Astrocyte (in vitro differentiated cells and primary cell): ENCODE measurements at regions not wholly inside any gene's neighbourhood (a gene's known extent, or its start where the extent isn't known, plus 50 kb on each side); places are given as distances from the start of the nearest gene placed in this dataset.
A peak's percentile ranks its signal among the peaks of the same experiment; 100 is the strongest.

Experiments
- DNase-seq: peaks from one replicate; pipeline ENCODE4 v3.0.0-alpha.2; 2010; ENCODE audit warnings: low read depth
- FAIRE-seq: peaks from 2 replicates; lab custom pipeline; 2011; peaks lifted over from hg19 to GRCh38; lab: Jason Lieb, UNC
- H2AFZ ChIP-seq: 2 replicates; pipeline ENCODE4 v1.6.0; 2012; ENCODE audit warnings: low read depth, low read length, inconsistent platforms
- H3K27ac ChIP-seq: 2 replicates; pipeline ENCODE4 v1.5.1; 2011; ENCODE audit warnings: low read depth, low read length, inconsistent platforms
- H3K27me3 ChIP-seq: 2 replicates; pipeline ENCODE4 v1.6.0; 2011; ENCODE audit warnings: low read length, inconsistent platforms; ENCODE audit not compliant: insufficient read depth
- H3K36me3 ChIP-seq: 2 replicates; pipeline ENCODE4 v1.5.1; 2011; ENCODE audit warnings: low read length, inconsistent platforms; ENCODE audit not compliant: insufficient read depth
- H3K4me1 ChIP-seq: 2 replicates; pipeline ENCODE4 v1.5.1; 2011; ENCODE audit warnings: low read length, inconsistent platforms; ENCODE audit not compliant: insufficient read depth
- H3K4me2 ChIP-seq: 2 replicates; pipeline ENCODE4 v1.6.0; 2012; ENCODE audit warnings: low read length, inconsistent platforms
- H3K4me3 ChIP-seq: 2 replicates; pipeline ENCODE4 v1.5.1; 2011; ENCODE audit warnings: low read depth, mild to moderate bottlenecking, low read length, inconsistent platforms; ENCODE audit not compliant: insufficient read depth
- H3K79me2 ChIP-seq: 2 replicates; pipeline ENCODE4 v1.6.0; 2012; ENCODE audit warnings: mild to moderate bottlenecking, low read length, inconsistent platforms; ENCODE audit not compliant: insufficient read depth
- H3K9ac ChIP-seq: 2 replicates; pipeline ENCODE4 v1.6.0; 2012; ENCODE audit warnings: mild to moderate bottlenecking, low read length, inconsistent platforms
- H3K9me3 ChIP-seq: 2 replicates; pipeline ENCODE4 v1.5.1; 2012; ENCODE audit warnings: low read depth, mild to moderate bottlenecking, low read length, inconsistent platforms; ENCODE audit not compliant: insufficient read depth
- H4K20me1 ChIP-seq: 2 replicates; pipeline ENCODE4 v1.6.0; 2012; ENCODE audit warnings: low read length, inconsistent platforms; ENCODE audit not compliant: insufficient read depth
- H3K27ac Mint-ChIP-seq: one replicate; pipeline ENCODE4 v1.8.0; 2021; ENCODE audit warnings: mild to moderate bottlenecking, mixed read lengths; ENCODE audit not compliant: unreplicated experiment
- H3K27me3 Mint-ChIP-seq: one replicate; pipeline ENCODE4 v1.8.0; 2021; ENCODE audit warnings: low read depth, mixed read lengths; ENCODE audit not compliant: unreplicated experiment
- H3K36me3 Mint-ChIP-seq: one replicate; pipeline ENCODE4 v1.8.0; 2021; ENCODE audit warnings: low read depth, mixed read lengths; ENCODE audit not compliant: unreplicated experiment
- H3K4me1 Mint-ChIP-seq: one replicate; pipeline ENCODE4 v1.8.0; 2021; ENCODE audit warnings: low read depth, mixed read lengths; ENCODE audit not compliant: unreplicated experiment
- H3K4me3 Mint-ChIP-seq: one replicate; pipeline ENCODE4 v1.8.0; 2021; ENCODE audit warnings: mild to moderate bottlenecking, moderate library complexity, mixed read lengths; ENCODE audit not compliant: unreplicated experiment
- H3K9me3 Mint-ChIP-seq: one replicate; pipeline ENCODE4 v1.8.0; 2021; ENCODE audit warnings: mild to moderate bottlenecking, mixed read lengths; ENCODE audit not compliant: unreplicated experiment
- EZH2 ChIP-seq: IDR thresholded peaks from 2 replicates; pipeline ENCODE4 v1.6.1; 2012; ENCODE audit warnings: mild to moderate bottlenecking, low read length, inconsistent platforms; ENCODE audit not compliant: insufficient read depth
- TF ChIP-seq, protein P1 (sequence below): IDR thresholded peaks from 2 replicates; pipeline ENCODE4 v1.5.1; 2011; ENCODE audit warnings: low read depth, mild to moderate bottlenecking, inconsistent platforms, low read length, moderate library complexity; ENCODE audit not compliant: insufficient read depth

DNA sequence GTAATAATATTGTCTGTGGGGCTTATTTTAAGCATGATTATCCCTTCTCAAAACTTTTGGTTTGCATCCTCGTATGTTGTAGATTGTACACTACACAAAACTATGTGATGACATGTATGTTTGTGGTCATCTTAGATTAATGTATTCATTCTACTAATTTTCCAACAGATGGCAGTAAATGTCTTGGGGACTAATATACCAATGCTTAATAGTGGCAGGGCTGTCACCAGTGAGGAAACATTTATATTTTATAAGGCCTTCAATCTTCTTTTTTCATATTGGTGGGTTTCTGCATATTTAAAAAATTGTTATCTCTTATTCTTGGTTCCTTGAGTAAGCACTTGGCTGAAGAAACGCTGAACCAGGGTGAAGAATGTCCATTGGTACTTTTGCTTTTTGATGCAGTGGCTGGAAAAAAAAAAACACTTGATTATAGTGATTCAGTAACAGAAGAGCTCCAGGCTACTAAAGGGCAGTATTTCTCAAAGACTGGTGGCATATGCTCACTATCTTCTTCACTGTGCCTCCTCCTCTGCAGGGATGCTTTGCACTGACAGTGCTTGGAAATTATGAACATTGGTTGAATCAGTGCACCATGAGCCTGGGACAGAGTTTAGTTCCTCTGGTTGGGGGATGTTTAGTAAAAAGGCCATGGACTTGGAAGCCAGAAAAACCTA is 530.3 kb downstream of the RASEF start:
- no peaks in the 10 kb centered on the region for H3K79me2 ChIP-seq
- H3K9me3 Mint-ChIP-seq, result peaks cover 7% of the 10 kb centered on the region
- H2AFZ ChIP-seq, result no peak overlapping the region
- no peak overlapping the region for H3K4me2 ChIP-seq
- TF ChIP-seq, protein P1, sequence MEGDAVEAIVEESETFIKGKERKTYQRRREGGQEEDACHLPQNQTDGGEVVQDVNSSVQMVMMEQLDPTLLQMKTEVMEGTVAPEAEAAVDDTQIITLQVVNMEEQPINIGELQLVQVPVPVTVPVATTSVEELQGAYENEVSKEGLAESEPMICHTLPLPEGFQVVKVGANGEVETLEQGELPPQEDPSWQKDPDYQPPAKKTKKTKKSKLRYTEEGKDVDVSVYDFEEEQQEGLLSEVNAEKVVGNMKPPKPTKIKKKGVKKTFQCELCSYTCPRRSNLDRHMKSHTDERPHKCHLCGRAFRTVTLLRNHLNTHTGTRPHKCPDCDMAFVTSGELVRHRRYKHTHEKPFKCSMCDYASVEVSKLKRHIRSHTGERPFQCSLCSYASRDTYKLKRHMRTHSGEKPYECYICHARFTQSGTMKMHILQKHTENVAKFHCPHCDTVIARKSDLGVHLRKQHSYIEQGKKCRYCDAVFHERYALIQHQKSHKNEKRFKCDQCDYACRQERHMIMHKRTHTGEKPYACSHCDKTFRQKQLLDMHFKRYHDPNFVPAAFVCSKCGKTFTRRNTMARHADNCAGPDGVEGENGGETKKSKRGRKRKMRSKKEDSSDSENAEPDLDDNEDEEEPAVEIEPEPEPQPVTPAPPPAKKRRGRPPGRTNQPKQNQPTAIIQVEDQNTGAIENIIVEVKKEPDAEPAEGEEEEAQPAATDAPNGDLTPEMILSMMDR, result no peak
- TF ChIP-seq EZH2, result no peak
- H3K4me1 Mint-ChIP-seq, result peaks cover 7% of the 10 kb centered on the region
- no peaks in the 10 kb centered on the region for H3K9me3 ChIP-seq
- no peaks in the 10 kb centered on the region for H3K36me3 ChIP-seq
- H3K4me3 ChIP-seq, result no peak overlapping the region
- H3K27ac Mint-ChIP-seq, result no peak overlapping the region
- FAIRE-seq (no peak), DNase-seq (peak; percentile 24)
- no peaks in the 10 kb centered on the region for H3K27me3 ChIP-seq
- H3K27me3 Mint-ChIP-seq, result no peaks in the 10 kb centered on the region
- no peaks in the 10 kb centered on the region for H4K20me1 ChIP-seq
- no peak overlapping the region for H3K27ac ChIP-seq
- no peak overlapping the region for H3K4me3 Mint-ChIP-seq
- no peaks in the 10 kb centered on the region for H3K4me1 ChIP-seq
- no peak overlapping the region for H3K9ac ChIP-seq
- H3K36me3 Mint-ChIP-seq, result no peaks in the 10 kb centered on the region

DNA sequence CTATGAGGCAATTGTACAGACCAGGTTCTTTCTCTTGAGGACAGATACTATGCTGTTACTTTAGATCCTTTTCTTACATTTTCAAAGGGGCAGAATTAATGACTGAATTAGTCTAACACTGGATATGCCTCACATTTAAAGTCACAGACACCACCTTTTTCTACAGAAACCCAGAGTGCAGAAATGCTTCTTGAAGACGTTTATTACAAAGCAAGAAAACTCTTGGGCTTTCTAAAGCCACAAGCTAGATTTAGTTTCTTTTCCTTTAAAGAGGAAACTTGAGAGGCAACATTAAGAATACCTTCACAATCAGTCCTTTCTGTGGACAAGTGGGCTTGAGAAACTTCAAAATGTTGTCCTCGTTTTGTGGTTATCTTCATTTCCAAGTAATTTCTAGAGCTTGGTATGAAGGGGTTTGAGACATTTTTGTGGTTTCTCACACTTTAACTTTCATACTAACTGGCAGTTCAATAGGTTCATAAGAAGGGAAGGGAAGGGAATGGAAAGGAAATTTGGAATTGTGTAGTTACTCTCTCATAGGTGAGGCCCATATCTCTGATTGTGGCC is 527.4 kb downstream of the RASEF start:
- Histone ChIP-seq H3K4me2 (no peak overlapping the region), H3K27me3 (no peaks in the 10 kb centered on the region), H4K20me1 (no peaks in the 10 kb centered on the region), H3K27ac (no peak overlapping the region), H3K4me3 (no peak overlapping the region), H3K4me1 (no peaks in the 10 kb centered on the region), H3K9ac (no peak overlapping the region), H3K79me2 (no peaks in the 10 kb centered on the region), H3K9me3 (no peaks in the 10 kb centered on the region), H2AFZ (no peak overlapping the region), H3K36me3 (no peaks in the 10 kb centered on the region)
- H3K4me3 Mint-ChIP-seq, result no peak overlapping the region
- no peaks in the 10 kb centered on the region for H3K9me3 Mint-ChIP-seq
- H3K36me3 Mint-ChIP-seq, result no peaks in the 10 kb centered on the region
- no peaks in the 10 kb centered on the region for H3K27me3 Mint-ChIP-seq
- H3K4me1 Mint-ChIP-seq, result peaks cover 7% of the 10 kb centered on the region
- peak overlapping the region; percentile 13 for H3K27ac Mint-ChIP-seq
- no peak for TF ChIP-seq EZH2
- TF ChIP-seq, protein P1, result no peak
- peak; percentile 66 for DNase-seq
- no peak for FAIRE-seq

DNA sequence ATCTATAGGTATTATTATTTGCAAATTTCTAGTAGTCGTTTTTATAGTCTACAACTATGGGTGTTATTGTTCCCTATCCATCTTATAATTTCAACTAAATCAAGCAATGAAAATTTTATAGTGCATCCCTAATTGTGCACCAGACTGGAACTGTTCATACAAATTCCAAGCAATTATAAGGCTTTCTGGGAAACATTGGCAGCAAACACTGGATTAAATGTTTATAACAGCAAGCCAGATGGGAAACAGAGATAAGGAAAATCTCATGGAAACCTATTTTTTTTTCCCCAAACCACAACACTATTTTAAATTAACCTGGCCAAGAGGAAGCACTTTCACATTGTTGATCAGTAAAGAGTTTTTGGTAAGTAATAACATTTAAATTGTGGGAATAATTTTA is 524.3 kb downstream of the RASEF start:
- Histone ChIP-seq H3K27ac (no peak overlapping the region), H3K4me2 (no peak overlapping the region), H3K9me3 (no peaks in the 10 kb centered on the region), H4K20me1 (no peaks in the 10 kb centered on the region), H3K27me3 (no peaks in the 10 kb centered on the region), H3K79me2 (no peaks in the 10 kb centered on the region), H3K4me1 (no peaks in the 10 kb centered on the region), H3K4me3 (no peak overlapping the region), H3K36me3 (no peaks in the 10 kb centered on the region), H3K9ac (no peak overlapping the region), H2AFZ (no peak overlapping the region)
- no peak for TF ChIP-seq EZH2
- TF ChIP-seq, protein P1, result no peak
- H3K4me3 Mint-ChIP-seq, result no peak overlapping the region
- H3K36me3 Mint-ChIP-seq, result no peaks in the 10 kb centered on the region
- H3K4me1 Mint-ChIP-seq, result peaks cover 7% of the 10 kb centered on the region
- no peaks in the 10 kb centered on the region for H3K27me3 Mint-ChIP-seq
- peaks cover 2% of the 10 kb centered on the region for H3K9me3 Mint-ChIP-seq
- no peak overlapping the region for H3K27ac Mint-ChIP-seq
- DNase-seq (peak; percentile 77), FAIRE-seq (no peak)
